Thoracic aorta (tissue), 2 donors: ENCODE measurements at regions not wholly inside any gene's neighbourhood (a gene's known extent, or its start where the extent isn't known, plus 50 kb on each side); places are given as distances from the start of the nearest gene placed in this dataset.

Experiments
- ATAC-seq: fragments of 150-250 bp; one replicate; pipeline ENCODE4 v1.8.0; 2017; ENCODE audit warnings: low read depth; ENCODE audit not compliant: insufficient number of reproducible peaks, low FRiP score
- DNase-seq: peaks from one replicate; pipeline ENCODE4 v3.0.0-alpha.2; 2020; ENCODE audit warnings: low spot score
- H3K27ac ChIP-seq, 2 donors: fragments of 200-600 bp; sonication (generic); 1 replicate in 1 of 2; 2 replicates in 1 of 2; pipeline ENCODE4 v1.5.1; 2016; ENCODE audit warnings: mild to moderate bottlenecking in 2 of 2, moderate library complexity in 2 of 2
- H3K27me3 ChIP-seq: fragments of 200-600 bp; sonication (generic); replicated peaks from 2 replicates; pipeline ENCODE4 v1.6.0; 2016; ENCODE audit warnings: mild to moderate bottlenecking; ENCODE audit not compliant: insufficient read depth
- H3K36me3 ChIP-seq: fragments of 200-600 bp; sonication (generic); one replicate; pipeline ENCODE4 v1.5.1; 2016
- H3K4me1 ChIP-seq, 2 donors: fragments of 200-600 bp; sonication (generic); 1 replicate in 1 of 2; 2 replicates in 1 of 2; pipeline versions ENCODE4 v1.5.1 to v1.6.0; 2016; ENCODE audit warnings: low read depth in 2 of 2, mild to moderate bottlenecking in 1 of 2; ENCODE audit not compliant: control insufficient read depth in 1 of 2
- H3K4me3 ChIP-seq: fragments of 200-600 bp; sonication (generic); 2 replicates; pipeline ENCODE4 v1.5.1; 2016; ENCODE audit warnings: mild to moderate bottlenecking
- H3K9me3 ChIP-seq: fragments of 200-600 bp; sonication (generic); 2 replicates; pipeline ENCODE4 v1.5.1; 2016
- CTCF ChIP-seq: fragments of 200-600 bp; sonication (generic); IDR thresholded peaks from one replicate; pipeline ENCODE4 v1.5.1; 2019; ENCODE audit warnings: antibody characterized with exemption

- no peak overlapping the region for H3K4me3 ChIP-seq
Observed at GRCh38 chr10:21099291-21100062, 202.4 kb upstream of the NEBL start.

GRCh38 chr10:21097926-21098355, 200.8 kb upstream of the NEBL start:
- no peaks in the 10 kb centered on the region for H3K9me3 ChIP-seq
- no peak overlapping the region for H3K27ac ChIP-seq
- H3K4me3 ChIP-seq, result no peak overlapping the region
- TF ChIP-seq CTCF, result no peak
- DNase-seq (no peak), ATAC-seq (no peak)
- no peaks in the 10 kb centered on the region for H3K27me3 ChIP-seq
- H3K4me1 ChIP-seq, result no peaks in the 10 kb centered on the region
- no peaks in the 10 kb centered on the region for H3K36me3 ChIP-seq

More at GRCh38 chr10:21099291-21100062, 202.4 kb upstream of the NEBL start:
- Histone ChIP-seq H3K27ac (no peak overlapping the region), H3K27me3 (no peaks in the 10 kb centered on the region), H3K36me3 (no peaks in the 10 kb centered on the region), H3K9me3 (no peaks in the 10 kb centered on the region), H3K4me1 (no peaks in the 10 kb centered on the region)
- DNase-seq (no peak), ATAC-seq (no peak)
- no peak for TF ChIP-seq CTCF

- H3K36me3 ChIP-seq, result no peaks in the 10 kb centered on the region
- ATAC-seq, result no peak
- H3K4me1 ChIP-seq, result no peaks in the 10 kb centered on the region
- H3K27me3 ChIP-seq, result no peaks in the 10 kb centered on the region
- no peak for TF ChIP-seq CTCF
- H3K4me3 ChIP-seq, result no peak overlapping the region
- no peak overlapping the region for H3K27ac ChIP-seq
- DNase-seq, result no peak
- H3K9me3 ChIP-seq, result no peaks in the 10 kb centered on the region
Observed at GRCh38 chr10:21095494-21096055, 198.5 kb upstream of the NEBL start.

- no peak for ATAC-seq
- no peak for TF ChIP-seq CTCF
Observed at GRCh38 chr10:21095073-21095472, 198.0 kb upstream of the NEBL start.

GRCh38 chr10:21092683-21093524, 195.8 kb upstream of the NEBL start:
- no peaks in the 10 kb centered on the region for H3K9me3 ChIP-seq
- H3K36me3 ChIP-seq, result no peaks in the 10 kb centered on the region
- H3K27ac ChIP-seq, result no peak overlapping the region
- ATAC-seq, result no peak
- H3K4me1 ChIP-seq, result no peaks in the 10 kb centered on the region
- no peaks in the 10 kb centered on the region for H3K27me3 ChIP-seq
- no peak for TF ChIP-seq CTCF
- DNase-seq, result no peak
- H3K4me3 ChIP-seq, result no peak overlapping the region

More at GRCh38 chr10:21095073-21095472, 198.0 kb upstream of the NEBL start:
- no peaks in the 10 kb centered on the region for H3K4me1 ChIP-seq
- H3K4me3 ChIP-seq, result no peak overlapping the region
- H3K9me3 ChIP-seq, result no peaks in the 10 kb centered on the region
- H3K27me3 ChIP-seq, result no peaks in the 10 kb centered on the region
- H3K27ac ChIP-seq, result no peak overlapping the region
- no peak for DNase-seq
- H3K36me3 ChIP-seq, result no peaks in the 10 kb centered on the region
